ENCODE measurements at regions not wholly inside any gene's neighbourhood (a gene's known extent, or its start where the extent isn't known, plus 50 kb on each side); places are given as distances from the start of the nearest gene placed in this dataset.

GRCh38 chr6:40338306-40338705 lies 248.9 kb downstream of the LRFN2 start:
- no peak overlapping the region for H3K4me2 ChIP-seq (ENCODE audit: control insufficient read depth, extremely low read depth, insufficient read depth, low read depth, low read length)
- H3K27me3 ChIP-seq (ENCODE audit: control insufficient read depth, extremely low read depth, insufficient read depth, low read length): peaks cover 8% of the 10 kb centered on the region
- FAIRE-seq: no peak
- H3K36me3 ChIP-seq (ENCODE audit: control insufficient read depth in 2 of 2, extremely low read depth in 1 of 2, insufficient read depth in 2 of 2, low read length in 2 of 2): no peaks in the 10 kb centered on the region
- no peaks in the 10 kb centered on the region for H3K4me1 ChIP-seq (ENCODE audit: control insufficient read depth, extremely low read depth, insufficient read depth, low read length)
- no peak overlapping the region for H3K4me3 ChIP-seq (ENCODE audit: control insufficient read depth in 2 of 3, extremely low read depth in 1 of 3, insufficient read depth in 2 of 3, low read depth in 1 of 3, low read length in 3 of 3)
- no peaks in the 10 kb centered on the region for H3K9me3 ChIP-seq (ENCODE audit: control insufficient read depth, low read depth, low read length)
- H3K79me2 ChIP-seq (ENCODE audit: control insufficient read depth, insufficient read depth, low read length): no peaks in the 10 kb centered on the region
- no peaks in the 10 kb centered on the region for H4K20me1 ChIP-seq (ENCODE audit: control insufficient read depth, extremely low read depth, insufficient read depth, low read length)
- dilution Hi-C loops (cut with MboI; ENCODE audit: extremely low pct_ligation_motif_present, low sequenced_read_pairs): no loop called here
- H3K9me1 ChIP-seq (ENCODE audit: control insufficient read depth, extremely low read depth, insufficient read depth, low read length): no peaks in the 10 kb centered on the region
- TF ChIP-seq EZH2 (IDR thresholded peaks at IDR 0.05; ENCODE audit: low read length) (no peak), CTCF (optimal IDR thresholded peaks at IDR 0.05 in 1 of 3, IDR thresholded peaks at IDR 0.05 in 1 of 3, conservative IDR thresholded peaks at IDR 0.05 in 1 of 3; ENCODE audit: extremely low read depth in 1 of 3, insufficient read depth in 2 of 3, low read length in 3 of 3) (no peak)
- no peak for DNase-seq (ENCODE audit: low read depth, low spot score)
- no peak overlapping the region for H3K27ac ChIP-seq (ENCODE audit: control insufficient read depth, insufficient read depth, low read length)
- H3K9ac ChIP-seq (ENCODE audit: control insufficient read depth, extremely low read depth, insufficient read depth, low read length): no peak overlapping the region
- H2AFZ ChIP-seq (ENCODE audit: control insufficient read depth, low read length): no peak overlapping the region

DNA sequence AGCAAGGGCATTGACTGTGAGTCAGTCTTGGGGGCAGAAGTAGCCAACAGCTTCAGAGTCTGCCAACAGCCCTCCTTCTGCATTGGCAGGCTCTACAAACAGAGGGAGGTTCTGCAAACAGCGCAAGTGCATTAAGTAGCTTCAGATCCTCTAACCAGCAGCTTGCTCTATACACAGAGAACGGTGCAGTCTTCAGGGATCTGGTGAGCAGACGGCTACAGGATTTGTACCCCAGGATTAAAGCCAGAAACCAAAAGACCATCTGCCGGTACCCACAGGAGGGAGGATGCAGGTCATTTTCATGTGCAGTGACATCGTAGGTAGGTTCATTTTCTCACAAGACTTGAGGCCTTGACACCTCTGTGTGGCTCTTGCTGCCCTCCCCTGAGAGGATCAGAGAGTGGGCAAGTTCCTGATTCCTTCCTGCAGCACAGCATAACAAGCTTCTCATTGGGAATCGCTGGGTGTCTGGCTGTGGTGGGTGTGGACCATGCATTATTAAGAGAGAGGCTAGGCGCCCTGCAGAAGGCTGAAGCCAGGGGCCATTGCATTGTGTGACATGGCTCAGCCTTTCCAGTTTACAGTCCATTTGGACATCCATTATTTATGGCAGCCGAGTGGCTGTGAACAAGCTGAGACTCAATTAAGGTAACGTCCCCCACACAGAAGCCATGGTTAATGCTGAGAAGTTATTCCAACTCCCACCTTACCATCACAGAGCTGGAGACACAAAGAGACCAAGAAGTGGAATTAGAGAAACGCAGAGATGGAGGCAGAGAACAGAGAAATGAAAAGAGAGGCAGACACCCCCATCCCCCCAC lies 250.0 kb downstream of the LRFN2 start:
- FAIRE-seq: no peak

More for the DNA sequence above, 250.0 kb downstream of the LRFN2 start:
- Histone ChIP-seq H3K27me3 (ENCODE audit: control insufficient read depth, extremely low read depth, insufficient read depth, low read length) (peaks cover 10% of the 10 kb centered on the region), H3K79me2 (ENCODE audit: control insufficient read depth, insufficient read depth, low read length) (no peaks in the 10 kb centered on the region), H3K9me3 (ENCODE audit: control insufficient read depth, low read depth, low read length) (no peaks in the 10 kb centered on the region), H3K4me2 (ENCODE audit: control insufficient read depth, extremely low read depth, insufficient read depth, low read depth, low read length) (no peak overlapping the region), H3K27ac (ENCODE audit: control insufficient read depth, insufficient read depth, low read length) (no peak overlapping the region), H3K4me3 (ENCODE audit: control insufficient read depth in 2 of 3, extremely low read depth in 1 of 3, insufficient read depth in 2 of 3, low read depth in 1 of 3, low read length in 3 of 3) (no peak overlapping the region), H3K36me3 (ENCODE audit: control insufficient read depth in 2 of 2, extremely low read depth in 1 of 2, insufficient read depth in 2 of 2, low read length in 2 of 2) (no peaks in the 10 kb centered on the region), H3K4me1 (ENCODE audit: control insufficient read depth, extremely low read depth, insufficient read depth, low read length) (no peaks in the 10 kb centered on the region), H2AFZ (ENCODE audit: control insufficient read depth, low read length) (no peak overlapping the region), H4K20me1 (ENCODE audit: control insufficient read depth, extremely low read depth, insufficient read depth, low read length) (no peaks in the 10 kb centered on the region), H3K9me1 (ENCODE audit: control insufficient read depth, extremely low read depth, insufficient read depth, low read length) (no peaks in the 10 kb centered on the region), H3K9ac (ENCODE audit: control insufficient read depth, extremely low read depth, insufficient read depth, low read length) (no peak overlapping the region)
- DNase-seq (ENCODE audit: low read depth, low spot score): no peak
- dilution Hi-C loops (cut with MboI; ENCODE audit: extremely low pct_ligation_motif_present, low sequenced_read_pairs): no loop called here
- no peak for TF ChIP-seq EZH2 (IDR thresholded peaks at IDR 0.05; ENCODE audit: low read length)
- no peak for TF ChIP-seq CTCF (optimal IDR thresholded peaks at IDR 0.05 in 1 of 3, IDR thresholded peaks at IDR 0.05 in 1 of 3, conservative IDR thresholded peaks at IDR 0.05 in 1 of 3; ENCODE audit: extremely low read depth in 1 of 3, insufficient read depth in 2 of 3, low read length in 3 of 3)

All from keratinocyte (primary cell).